HL-60 (cell line): ENCODE measurements at regions not wholly inside any gene's neighbourhood (a gene's known extent, or its start where the extent isn't known, plus 50 kb on each side); places are given as distances from the start of the nearest gene placed in this dataset.

Experiments used
- CTCF ChIP-seq: IDR thresholded peaks from one replicate; pipeline ENCODE4 v1.5.1; 2011; ENCODE audit warnings: low read length, control low read depth, inconsistent platforms; ENCODE audit not compliant: insufficient read depth
- POLR2AphosphoS5 ChIP-seq: IDR thresholded peaks from 2 replicates; pipeline ENCODE4 v1.6.1; 2012; ENCODE audit warnings: low read depth

- TF ChIP-seq CTCF, result no peak
- no peak for TF ChIP-seq POLR2AphosphoS5
Measured at GRCh38 chr12:103016381-103016780, 58.9 kb downstream of the ASCL1 start.
